GM20000 (cell line): ENCODE measurements at regions not wholly inside any gene's neighbourhood (a gene's known extent, or its start where the extent isn't known, plus 50 kb on each side); places are given as distances from the start of the nearest gene placed in this dataset.

Experiments
- DNase-seq: peaks from one replicate; pipeline ENCODE4 v3.0.0; 2012; ENCODE audit warnings: low spot score
- CTCF ChIP-seq: IDR thresholded peaks from 2 replicates; pipeline ENCODE4 v1.5.1; 2012; ENCODE audit warnings: mild to moderate bottlenecking, control low read depth; ENCODE audit errors: extremely low read depth, missing control alignments

GRCh38 chr5:124692950-124693349 is 53.5 kb downstream of the ZNF608 start:
- no peak for TF ChIP-seq CTCF
- DNase-seq, result no peak

GRCh38 chr5:124692324-124692723 is 54.1 kb downstream of the ZNF608 start:
- no peak for TF ChIP-seq CTCF
- DNase-seq, result no peak

DNA sequence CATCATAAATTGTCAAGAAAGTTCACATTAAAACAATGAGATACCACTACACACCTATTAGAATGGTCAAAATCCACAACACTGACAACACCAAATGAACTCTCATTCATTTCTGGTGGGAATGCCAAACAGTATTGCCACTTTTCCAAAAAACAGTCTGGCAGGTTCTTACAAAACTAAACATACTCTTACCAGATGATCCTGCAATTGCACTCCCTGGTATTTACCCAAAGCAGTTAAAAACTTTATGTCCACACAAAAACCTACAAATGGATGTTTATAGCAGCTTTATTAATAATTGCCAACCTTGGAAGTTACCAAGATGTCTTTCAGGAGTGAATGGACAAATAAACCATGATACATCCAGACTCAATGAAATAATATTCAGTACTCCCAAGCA is 56.8 kb downstream of the ZNF608 start:
- DNase-seq, result no peak
- no peak for TF ChIP-seq CTCF

DNA sequence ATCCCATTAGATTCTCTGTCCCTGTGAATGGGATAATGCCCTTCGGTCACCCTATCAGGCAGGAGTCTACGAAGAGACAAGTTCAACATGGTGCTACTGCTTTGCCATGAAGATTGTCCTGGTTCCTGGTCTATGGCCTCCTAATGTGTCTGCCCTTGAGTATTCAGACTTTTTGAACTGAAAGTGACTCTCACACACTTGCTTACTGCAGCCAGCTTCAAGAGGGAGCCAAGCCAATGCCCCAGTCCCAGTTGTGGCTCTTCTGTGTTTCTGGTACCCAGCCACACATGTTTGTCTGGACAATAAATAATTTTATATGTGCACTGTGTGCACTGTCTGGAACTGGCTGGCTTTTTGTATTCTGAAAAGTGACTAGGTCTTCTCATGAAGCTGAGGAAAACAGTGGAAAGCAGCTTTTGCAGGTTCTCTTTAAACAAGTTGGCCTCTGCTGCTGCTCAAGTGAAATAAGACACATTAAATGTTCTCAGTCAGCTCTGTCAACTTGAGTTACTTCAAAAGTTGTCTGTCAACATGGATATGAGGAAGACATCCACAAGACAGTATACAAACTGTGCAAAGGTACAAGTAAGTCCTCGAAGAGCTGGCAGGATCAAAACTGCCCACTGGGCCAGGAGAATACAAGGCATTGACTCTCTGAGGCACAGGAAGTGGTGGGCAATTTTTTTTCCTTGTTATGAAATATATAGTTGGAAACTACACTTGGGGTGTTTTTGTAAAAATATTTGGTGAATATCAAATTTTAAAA is 60.0 kb downstream of the ZNF608 start:
- DNase-seq, result no peak
- TF ChIP-seq CTCF, result no peak

DNA sequence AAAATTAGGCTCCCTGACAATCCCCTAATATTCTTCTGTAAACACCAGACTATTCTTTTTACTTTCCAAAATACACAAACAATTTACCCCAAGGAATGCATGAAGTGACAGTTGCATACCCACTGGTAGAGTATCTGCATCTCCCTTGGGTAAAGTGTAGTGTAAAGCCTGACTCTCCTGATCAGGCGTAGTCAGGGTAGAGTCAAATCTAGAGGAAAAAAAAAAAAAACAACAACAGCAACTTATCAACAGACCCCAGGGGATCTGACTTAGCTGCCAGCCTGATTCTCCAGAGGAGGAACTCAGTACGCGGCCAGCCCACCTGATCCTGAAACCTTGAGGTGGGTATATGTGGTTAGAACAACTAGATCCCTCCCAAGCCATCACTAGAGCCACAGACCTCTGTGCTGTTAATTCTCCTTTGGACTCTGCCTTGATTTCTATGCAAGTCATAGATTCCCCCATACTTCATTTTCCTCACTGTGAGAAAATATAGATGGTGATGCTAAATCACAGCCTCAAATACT is 61.0 kb downstream of the ZNF608 start:
- TF ChIP-seq CTCF, result no peak
- no peak for DNase-seq

- no peak for TF ChIP-seq CTCF
- DNase-seq, result no peak
Measured at GRCh38 chr5:124683917-124684555, 62.4 kb downstream of the ZNF608 start.

- DNase-seq, result no peak
- no peak for TF ChIP-seq CTCF
Measured at GRCh38 chr5:124679578-124680199, 66.8 kb downstream of the ZNF608 start.
